ENCODE measurements at regions not wholly inside any gene's neighbourhood (a gene's known extent, or its start where the extent isn't known, plus 50 kb on each side); places are given as distances from the start of the nearest gene placed in this dataset.

DNA sequence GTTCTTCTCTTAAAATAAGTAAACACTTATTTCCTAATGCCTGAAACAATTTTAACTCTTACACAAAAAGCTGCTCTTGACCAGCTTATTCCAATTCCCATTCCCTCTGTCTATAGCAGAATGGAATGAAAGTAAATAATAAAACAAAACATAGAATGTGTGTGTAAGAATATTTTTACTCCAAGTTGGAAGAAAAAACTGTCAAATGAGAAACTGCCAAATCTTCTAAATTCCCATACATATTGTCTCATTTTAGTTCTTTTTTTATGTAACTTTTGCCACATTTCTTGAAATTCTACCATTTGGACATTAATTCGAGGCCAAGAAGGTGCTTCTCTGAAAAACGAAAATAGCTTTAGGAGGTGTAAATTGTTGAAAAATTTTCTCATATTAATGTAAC is 477.1 kb downstream of the FAT4 start:
- H3K4me3 ChIP-seq (ENCODE audit: low read depth in 1 of 3, low read length in 3 of 3) = no peak overlapping the region
- no peaks in the 10 kb centered on the region for H3K36me3 ChIP-seq (ENCODE audit: control insufficient read depth in 4 of 4, insufficient read depth in 3 of 4, low read depth in 1 of 4, low read length in 3 of 4)
- no peaks in the 10 kb centered on the region for H3K4me1 ChIP-seq (ENCODE audit: control insufficient read depth in 4 of 4, insufficient read depth in 4 of 4, low read length in 3 of 4)
- no peaks in the 10 kb centered on the region for H3K9me3 ChIP-seq (ENCODE audit: control insufficient read depth in 4 of 4, low read length in 3 of 4)
- 89% methylated on average over 2 of the region's 2 CpGs for WGBS
- no peak for DNase-seq (ENCODE audit: low spot score)
- H3K9ac ChIP-seq (ENCODE audit: low read depth in 1 of 2, low read length in 2 of 2) = no peak overlapping the region
- H3K27me3 ChIP-seq (ENCODE audit: control insufficient read depth in 4 of 4, insufficient read depth in 4 of 4, low read length in 3 of 4) = no peaks in the 10 kb centered on the region
- no peak for TF ChIP-seq RAD21 (IDR thresholded peaks at IDR 0.05)
- TF ChIP-seq YY1 (IDR thresholded peaks at IDR 0.05) = no peak
- no peak for TF ChIP-seq JUND (IDR thresholded peaks at IDR 0.05)
- no peak for TF ChIP-seq HNF4G (IDR thresholded peaks at IDR 0.05)
- no peak for TF ChIP-seq FOXA1 (IDR thresholded peaks at IDR 0.05)
- no peak for TF ChIP-seq SP1 (IDR thresholded peaks at IDR 0.05)
- TF ChIP-seq, protein P1, sequence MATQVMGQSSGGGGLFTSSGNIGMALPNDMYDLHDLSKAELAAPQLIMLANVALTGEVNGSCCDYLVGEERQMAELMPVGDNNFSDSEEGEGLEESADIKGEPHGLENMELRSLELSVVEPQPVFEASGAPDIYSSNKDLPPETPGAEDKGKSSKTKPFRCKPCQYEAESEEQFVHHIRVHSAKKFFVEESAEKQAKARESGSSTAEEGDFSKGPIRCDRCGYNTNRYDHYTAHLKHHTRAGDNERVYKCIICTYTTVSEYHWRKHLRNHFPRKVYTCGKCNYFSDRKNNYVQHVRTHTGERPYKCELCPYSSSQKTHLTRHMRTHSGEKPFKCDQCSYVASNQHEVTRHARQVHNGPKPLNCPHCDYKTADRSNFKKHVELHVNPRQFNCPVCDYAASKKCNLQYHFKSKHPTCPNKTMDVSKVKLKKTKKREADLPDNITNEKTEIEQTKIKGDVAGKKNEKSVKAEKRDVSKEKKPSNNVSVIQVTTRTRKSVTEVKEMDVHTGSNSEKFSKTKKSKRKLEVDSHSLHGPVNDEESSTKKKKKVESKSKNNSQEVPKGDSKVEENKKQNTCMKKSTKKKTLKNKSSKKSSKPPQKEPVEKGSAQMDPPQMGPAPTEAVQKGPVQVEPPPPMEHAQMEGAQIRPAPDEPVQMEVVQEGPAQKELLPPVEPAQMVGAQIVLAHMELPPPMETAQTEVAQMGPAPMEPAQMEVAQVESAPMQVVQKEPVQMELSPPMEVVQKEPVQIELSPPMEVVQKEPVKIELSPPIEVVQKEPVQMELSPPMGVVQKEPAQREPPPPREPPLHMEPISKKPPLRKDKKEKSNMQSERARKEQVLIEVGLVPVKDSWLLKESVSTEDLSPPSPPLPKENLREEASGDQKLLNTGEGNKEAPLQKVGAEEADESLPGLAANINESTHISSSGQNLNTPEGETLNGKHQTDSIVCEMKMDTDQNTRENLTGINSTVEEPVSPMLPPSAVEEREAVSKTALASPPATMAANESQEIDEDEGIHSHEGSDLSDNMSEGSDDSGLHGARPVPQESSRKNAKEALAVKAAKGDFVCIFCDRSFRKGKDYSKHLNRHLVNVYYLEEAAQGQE (IDR thresholded peaks at IDR 0.05) = no peak
- TF ChIP-seq RXRA (IDR thresholded peaks at IDR 0.05) = no peak
- no peak for TF ChIP-seq NR2F2 (IDR thresholded peaks at IDR 0.05)
- TF ChIP-seq, protein P2, sequence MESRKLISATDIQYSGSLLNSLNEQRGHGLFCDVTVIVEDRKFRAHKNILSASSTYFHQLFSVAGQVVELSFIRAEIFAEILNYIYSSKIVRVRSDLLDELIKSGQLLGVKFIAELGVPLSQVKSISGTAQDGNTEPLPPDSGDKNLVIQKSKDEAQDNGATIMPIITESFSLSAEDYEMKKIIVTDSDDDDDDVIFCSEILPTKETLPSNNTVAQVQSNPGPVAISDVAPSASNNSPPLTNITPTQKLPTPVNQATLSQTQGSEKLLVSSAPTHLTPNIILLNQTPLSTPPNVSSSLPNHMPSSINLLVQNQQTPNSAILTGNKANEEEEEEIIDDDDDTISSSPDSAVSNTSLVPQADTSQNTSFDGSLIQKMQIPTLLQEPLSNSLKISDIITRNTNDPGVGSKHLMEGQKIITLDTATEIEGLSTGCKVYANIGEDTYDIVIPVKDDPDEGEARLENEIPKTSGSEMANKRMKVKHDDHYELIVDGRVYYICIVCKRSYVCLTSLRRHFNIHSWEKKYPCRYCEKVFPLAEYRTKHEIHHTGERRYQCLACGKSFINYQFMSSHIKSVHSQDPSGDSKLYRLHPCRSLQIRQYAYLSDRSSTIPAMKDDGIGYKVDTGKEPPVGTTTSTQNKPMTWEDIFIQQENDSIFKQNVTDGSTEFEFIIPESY (IDR thresholded peaks at IDR 0.05) = no peak
- no peak for TF ChIP-seq MAX (IDR thresholded peaks at IDR 0.05)
- no peak for TF ChIP-seq TAF1 (conservative IDR thresholded peaks at IDR 0.05)
- TF ChIP-seq EGR1 (IDR thresholded peaks at IDR 0.05; ENCODE audit: low read depth in 2 of 2) = no peak
- H3K27ac ChIP-seq (ENCODE audit: low read depth in 1 of 2, low read length in 2 of 2) = no peak overlapping the region

DNA sequence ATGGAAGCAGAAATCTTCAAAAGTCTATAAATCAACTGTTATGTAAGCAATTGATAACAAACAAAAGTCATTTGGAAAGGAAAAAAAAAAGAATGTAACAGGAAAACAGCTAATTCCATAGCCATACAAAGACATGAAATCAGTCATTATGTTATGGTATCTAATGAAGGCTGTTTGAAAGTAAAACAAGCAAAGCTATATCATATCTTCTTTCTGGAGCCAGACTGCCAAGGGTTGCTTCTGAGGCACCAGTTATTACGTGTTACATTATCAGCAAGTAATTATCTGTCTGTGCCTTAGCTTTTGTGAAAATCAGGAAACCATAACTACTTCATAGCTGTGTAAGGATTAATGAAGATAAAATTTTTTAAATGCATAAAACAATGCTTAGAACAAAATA is 480.2 kb downstream of the FAT4 start:
- Histone ChIP-seq H3K9me3 (ENCODE audit: control insufficient read depth in 4 of 4, low read length in 3 of 4) (no peaks in the 10 kb centered on the region), H3K36me3 (ENCODE audit: control insufficient read depth in 4 of 4, insufficient read depth in 3 of 4, low read depth in 1 of 4, low read length in 3 of 4) (no peaks in the 10 kb centered on the region), H3K9ac (ENCODE audit: low read depth in 1 of 2, low read length in 2 of 2) (no peak overlapping the region), H3K4me3 (ENCODE audit: low read depth in 1 of 3, low read length in 3 of 3) (no peak overlapping the region), H3K27ac (ENCODE audit: low read depth in 1 of 2, low read length in 2 of 2) (no peak overlapping the region), H3K4me1 (ENCODE audit: control insufficient read depth in 4 of 4, insufficient read depth in 4 of 4, low read length in 3 of 4) (no peaks in the 10 kb centered on the region), H3K27me3 (ENCODE audit: control insufficient read depth in 4 of 4, insufficient read depth in 4 of 4, low read length in 3 of 4) (no peaks in the 10 kb centered on the region)
- DNase-seq (ENCODE audit: low spot score) = no peak
- no peak for TF ChIP-seq RXRA (IDR thresholded peaks at IDR 0.05)
- no peak for TF ChIP-seq CTCF (IDR thresholded peaks at IDR 0.05; ENCODE audit: low read depth, low read length, missing input control)
- no peak for TF ChIP-seq JUND (IDR thresholded peaks at IDR 0.05)
- TF ChIP-seq TAF1 (conservative IDR thresholded peaks at IDR 0.05) = no peak
- TF ChIP-seq RAD21 (IDR thresholded peaks at IDR 0.05) = no peak
- no peak for TF ChIP-seq YY1 (IDR thresholded peaks at IDR 0.05)
- no peak for TF ChIP-seq GABPA (IDR thresholded peaks at IDR 0.05 in 1 of 2, conservative IDR thresholded peaks at IDR 0.05 in 1 of 2)
- TF ChIP-seq, protein P2 (IDR thresholded peaks at IDR 0.05) = no peak
- TF ChIP-seq SP1 (IDR thresholded peaks at IDR 0.05) = no peak
- 43% methylated on average over 1 of the region's 1 CpG for WGBS
